PC-3 (cell line): ENCODE measurements at regions not wholly inside any gene's neighbourhood (a gene's known extent, or its start where the extent isn't known, plus 50 kb on each side); places are given as distances from the start of the nearest gene placed in this dataset.
A peak's percentile ranks its signal among the peaks of the same experiment; 100 is the strongest.
"Not testable (repeated sequence)": the region's sequence is repeated elsewhere in the genome, so short reads cannot be mapped to it uniquely, and the experiment has no call there.

Experiments
- ATAC-seq: fragments of 200-7000 bp; cut with Tn5 transposase; 2 replicates; pipeline ENCODE4 v1.9.1; 2020; ENCODE audit warnings: mild to moderate bottlenecking, moderate library complexity
- BruUV-seq: library from RNA; stranded (reverse); fragments of 400-500 nt; replicated peaks from 2 replicates; lab custom pipeline; 2021; lab: Mats Ljungman, UMichigan
- CTCF ChIA-PET: fragments of 300-600 bp; sonication (Branson Sonifier 250); formaldehyde crosslinking; loops from one replicate; lab custom pipeline; 2022; ENCODE audit warnings: antibody characterized with exemption; lab: Charles Lee
- POLR2A ChIA-PET: fragments of 300-600 bp; sonication (Branson Sonifier 250); formaldehyde crosslinking; loops from one replicate; lab custom pipeline; 2022; ENCODE audit warnings: antibody characterized with exemption; ENCODE audit not compliant: unreplicated experiment; lab: Charles Lee
- DNase-seq: peaks from one replicate; pipeline ENCODE4 v3.0.0-alpha.2; 2015
- H2AFZ ChIP-seq: fragments of 300-600 bp; sonication (generic); 2 replicates; pipeline ENCODE4 v1.6.0; 2016; ENCODE audit warnings: antibody characterized with exemption, low read length
- H3F3A ChIP-seq: fragments of 300-600 bp; sonication (generic); one replicate; pipeline ENCODE4 v1.6.0; 2017; ENCODE audit warnings: antibody characterized with exemption, low read length, control low read depth, mild to moderate bottlenecking; ENCODE audit not compliant: unreplicated experiment
- H3K27ac ChIP-seq: fragments of 300-600 bp; sonication (generic); 2 replicates; pipeline ENCODE4 v1.5.1; 2016; ENCODE audit warnings: mild to moderate bottlenecking, low read length
- H3K27me3 ChIP-seq: fragments of 300-600 bp; sonication (generic); 2 replicates; pipeline ENCODE4 v1.6.1; 2016; ENCODE audit warnings: low read length, mixed read lengths
- H3K36me3 ChIP-seq: fragments of 300-600 bp; sonication (generic); 2 replicates; pipeline ENCODE4 v1.6.1; 2016; ENCODE audit warnings: low read depth, mixed run types, low read length, mixed read lengths
- H3K4me1 ChIP-seq: fragments of 300-600 bp; sonication (generic); 2 replicates; pipeline ENCODE4 v1.5.1; 2016; ENCODE audit warnings: low read length; ENCODE audit not compliant: insufficient read depth
- H3K4me2 ChIP-seq: fragments of 300-600 bp; sonication (generic); 2 replicates; pipeline ENCODE4 v1.6.0; 2016; ENCODE audit warnings: low read length
- H3K4me3 ChIP-seq: fragments of 300-600 bp; sonication (generic); 2 replicates; pipeline ENCODE4 v1.5.1; 2016; ENCODE audit warnings: mild to moderate bottlenecking, low read length, mixed read lengths
- H3K79me2 ChIP-seq: fragments of 300-600 bp; sonication (generic); 2 replicates; pipeline ENCODE4 v1.6.1; 2017; ENCODE audit warnings: low read length, mixed read lengths
- H3K9ac ChIP-seq: fragments of 300-600 bp; sonication (generic); 2 replicates; pipeline ENCODE4 v1.6.0; 2016; ENCODE audit warnings: mild to moderate bottlenecking, low read length
- H3K9me2 ChIP-seq: fragments of 300-600 bp; sonication (generic); replicated peaks from 2 replicates; pipeline ENCODE4 v1.6.1; 2016; ENCODE audit warnings: mixed run types, low read length, mixed read lengths
- H3K9me3 ChIP-seq: fragments of 300-600 bp; sonication (generic); 2 replicates; pipeline ENCODE4 v1.6.1; 2016; ENCODE audit warnings: low read length, mixed read lengths
- H4K20me1 ChIP-seq: fragments of 300-600 bp; sonication (generic); 2 replicates; pipeline ENCODE4 v1.6.1; 2016; ENCODE audit warnings: low read length, mixed read lengths
- CTCF ChIP-seq: fragments of 300-600 bp; sonication (generic); conservative IDR thresholded peaks from 2 replicates; pipeline ENCODE4 v1.5.1; 2017; ENCODE audit warnings: antibody characterized with exemption, low read depth, mild to moderate bottlenecking, low read length
- EZH2 ChIP-seq: fragments of 300-600 bp; sonication (generic); IDR thresholded peaks from one replicate; pipeline ENCODE4 v1.6.1; 2017; ENCODE audit warnings: antibody characterized with exemption, mild to moderate bottlenecking, low read length; ENCODE audit not compliant: unreplicated experiment
- EZH2phosphoT487 ChIP-seq: fragments of 300-600 bp; sonication (generic); IDR thresholded peaks from 2 replicates; pipeline ENCODE4 v1.6.1; 2018; ENCODE audit warnings: mild to moderate bottlenecking, antibody characterized with exemption, low read length, borderline replicate concordance
- intact Hi-C: fragments of 100-400 bp; cut with micrococcal nuclease; formaldehyde crosslinking; loops from 2 replicates; pipeline ENCODE4 v1.9.0; 2023

- POLR2A ChIA-PET: no interaction called here
- Histone ChIP-seq H3K9me2 (no peaks in the 10 kb centered on the region), H3K27ac (no peak overlapping the region), H3F3A (no peaks in the 10 kb centered on the region), H3K4me3 (no peak overlapping the region), H3K9ac (no peak overlapping the region), H3K4me1 (peaks cover 4% of the 10 kb centered on the region; the same call in 1 of the 2 replicates), H4K20me1 (no peaks in the 10 kb centered on the region), H2AFZ (no peak overlapping the region), H3K27me3 (no peaks in the 10 kb centered on the region), H3K9me3 (no peaks in the 10 kb centered on the region), H3K4me2 (no peak overlapping the region), H3K36me3 (no peaks in the 10 kb centered on the region), H3K79me2 (no peaks in the 10 kb centered on the region)
- CTCF ChIA-PET: no interaction called here
- intact Hi-C loops: no loop called here
- TF ChIP-seq CTCF: no peak
- no peak for TF ChIP-seq EZH2
- no peak for TF ChIP-seq EZH2phosphoT487
- DNase-seq (no peak), ATAC-seq (no peak)
- BruUV-seq: no TSS peak
Measured at GRCh38 chr22:44561139-44561840, 63.3 kb upstream of the RTL6 start.

- POLR2A ChIA-PET, H3K9me3 ChIP-seq, H2AFZ ChIP-seq, H3K27me3 ChIP-seq, H3K4me1 ChIP-seq, CTCF ChIA-PET, BruUV-seq, H3F3A ChIP-seq, H3K4me2 ChIP-seq, H4K20me1 ChIP-seq, H3K4me3 ChIP-seq, intact Hi-C loops, H3K79me2 ChIP-seq, H3K9me2 ChIP-seq, H3K9ac ChIP-seq, H3K36me3 ChIP-seq: not testable (repeated sequence)
- ATAC-seq: peak; percentile 55; the same call in 1 of the 2 replicates
- DNase-seq: peak; percentile 55
- peak overlapping the region; percentile 18; the same call in 1 of the 2 replicates for H3K27ac ChIP-seq
Measured at GRCh38 chr22:44558671-44559070, 60.6 kb upstream of the RTL6 start.

GRCh38 chr22:44557872-44558271, 59.8 kb upstream of the RTL6 start:
- H4K20me1 ChIP-seq, intact Hi-C loops, H3K27me3 ChIP-seq, H3K9ac ChIP-seq, H3F3A ChIP-seq, H3K79me2 ChIP-seq, H2AFZ ChIP-seq, H3K36me3 ChIP-seq, POLR2A ChIA-PET, ATAC-seq, H3K4me3 ChIP-seq, H3K4me2 ChIP-seq, H3K4me1 ChIP-seq, H3K27ac ChIP-seq, H3K9me3 ChIP-seq, DNase-seq, BruUV-seq, CTCF ChIA-PET, H3K9me2 ChIP-seq: not testable (repeated sequence)
